Stimulated activated CD4-positive, alpha-beta T cell treated with anti-CD3 and anti-CD28 coated beads, Interleukin-4, amount 100 ng/mL, for 1 hour (primary cell): ENCODE measurements at regions not wholly inside any gene's neighbourhood (a gene's known extent, or its start where the extent isn't known, plus 50 kb on each side); places are given as distances from the start of the nearest gene placed in this dataset.
A peak's percentile ranks its signal among the peaks of the same experiment; 100 is the strongest.

Experiments
- DNase-seq: peaks from one replicate; pipeline ENCODE4 v3.0.0-alpha.2; 2020

GRCh38 chr20:1784586-1784985 is 110.6 kb upstream of the SIRPA start:
- no peak for DNase-seq

GRCh38 chr20:1783245-1783644 is 112.0 kb upstream of the SIRPA start:
- no peak for DNase-seq

GRCh38 chr20:1782181-1782580 is 113.0 kb upstream of the SIRPA start:
- DNase-seq = no peak

DNA sequence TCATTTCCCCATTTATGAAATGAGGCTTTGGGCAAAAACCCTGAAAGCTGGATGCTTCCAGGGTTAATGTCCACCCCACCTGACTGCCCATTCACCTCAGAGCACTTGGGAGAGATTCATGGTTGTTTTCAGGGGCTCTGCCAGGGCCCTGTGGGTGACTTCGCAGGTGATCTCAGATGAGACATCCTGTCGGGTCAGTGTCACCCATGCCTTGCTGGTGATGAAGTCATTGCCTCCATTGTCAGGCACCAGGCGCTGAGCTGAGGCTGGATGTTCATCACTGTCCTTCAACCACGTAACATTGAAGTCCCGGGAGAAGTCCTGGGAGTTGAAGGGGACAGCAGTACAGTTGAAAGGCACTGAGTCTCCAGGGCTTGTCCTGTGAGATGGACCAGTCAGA is 115.6 kb upstream of the SIRPA start:
- no peak for DNase-seq

DNA sequence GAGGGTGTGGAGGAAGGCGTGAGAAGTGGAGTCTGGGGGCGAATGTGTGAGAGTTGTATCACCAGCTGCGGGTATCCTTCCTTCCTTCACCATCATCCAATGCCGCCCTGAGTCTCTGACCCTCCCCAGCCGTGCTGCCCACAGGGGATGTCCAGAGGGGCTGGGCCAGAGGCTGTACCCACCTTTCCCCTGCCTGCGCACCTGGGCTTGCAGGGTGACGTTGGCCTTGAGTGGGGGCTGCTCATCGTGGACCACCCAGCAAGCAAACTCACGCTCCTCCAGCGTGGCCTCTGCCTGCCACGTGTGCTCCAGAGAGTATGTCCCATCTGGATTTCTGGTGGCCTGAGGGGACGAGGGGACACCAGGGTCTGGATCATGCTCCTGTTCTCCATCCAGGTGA is 116.9 kb upstream of the SIRPA start:
- no peak for DNase-seq

GRCh38 chr20:1777476-1777820 is 117.8 kb upstream of the SIRPA start:
- DNase-seq = no peak

DNA sequence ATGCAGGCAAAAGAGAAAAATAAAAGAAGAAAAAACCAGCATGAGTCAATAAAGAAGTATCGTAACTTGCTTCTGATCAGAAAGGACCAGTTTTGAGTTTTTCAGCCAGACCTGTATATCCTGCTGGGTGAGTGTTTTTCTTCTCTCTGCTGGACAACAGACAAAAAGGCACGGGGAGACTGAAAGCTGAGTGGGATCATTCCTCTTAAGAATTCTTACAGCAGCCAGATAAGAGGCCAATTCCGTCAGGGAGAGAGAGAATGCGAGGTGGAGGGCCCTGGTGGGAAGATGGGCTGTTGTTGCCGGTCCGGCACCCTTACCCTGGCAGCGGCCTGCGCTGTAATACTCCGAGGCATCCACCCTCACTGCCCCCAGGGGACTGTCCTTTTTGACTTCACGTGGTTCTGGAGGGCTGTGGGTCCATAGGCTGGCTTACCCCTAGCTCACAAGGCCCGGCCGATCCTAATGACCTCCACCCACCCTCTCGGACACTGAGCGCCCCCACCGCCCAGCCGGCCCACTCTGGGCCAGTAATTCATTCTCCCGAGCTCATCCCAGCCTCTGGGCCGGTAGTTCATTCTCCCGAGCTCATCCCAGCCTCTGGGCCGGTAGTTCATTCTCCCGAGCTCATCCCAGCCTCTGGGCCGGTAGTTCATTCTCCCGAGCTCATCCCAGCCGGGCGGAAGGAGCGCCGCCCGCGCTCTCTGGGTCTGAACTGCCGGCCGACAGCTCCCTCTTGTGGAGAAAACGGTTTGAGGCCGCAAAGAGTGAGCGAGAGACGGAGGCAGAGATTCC is 118.3 kb upstream of the SIRPA start:
- peak; percentile 85 for DNase-seq

GRCh38 chr20:1775117-1775516 is 117.5 kb upstream of the SIRPG start:
- no peak for DNase-seq

GRCh38 chr20:1774479-1774878 is 116.9 kb upstream of the SIRPG start:
- DNase-seq = no peak

- DNase-seq = no peak
These were observed 116.2 kb upstream of the SIRPG start for GRCh38 chr20:1773816-1774215.

DNA sequence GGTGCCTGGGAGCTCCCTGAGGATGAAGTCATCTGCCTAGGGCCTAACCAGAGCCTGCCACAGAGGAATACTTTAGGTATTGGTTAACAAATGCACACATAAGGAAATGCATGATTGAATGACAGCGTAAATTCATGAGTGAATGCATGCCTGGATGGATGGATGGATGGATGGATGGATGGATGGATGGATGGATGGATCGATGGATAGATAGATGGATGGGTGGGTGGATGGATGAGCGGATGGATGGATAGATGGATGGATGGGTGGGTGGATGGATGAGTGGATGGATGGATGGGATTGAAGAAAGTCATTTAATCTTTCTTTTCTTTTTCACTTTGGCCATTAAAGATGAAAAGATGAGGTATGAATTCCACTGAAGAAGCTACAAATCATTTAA is 111.9 kb upstream of the SIRPG start:
- DNase-seq = no peak

- no peak for DNase-seq
These were observed 109.2 kb upstream of the SIRPG start for GRCh38 chr20:1766731-1767130.

GRCh38 chr20:1764136-1765033 is 106.8 kb upstream of the SIRPG start:
- peak; percentile 61 for DNase-seq

- DNase-seq = no peak
These were observed 104.0 kb upstream of the SIRPG start for GRCh38 chr20:1761598-1761997.

DNA sequence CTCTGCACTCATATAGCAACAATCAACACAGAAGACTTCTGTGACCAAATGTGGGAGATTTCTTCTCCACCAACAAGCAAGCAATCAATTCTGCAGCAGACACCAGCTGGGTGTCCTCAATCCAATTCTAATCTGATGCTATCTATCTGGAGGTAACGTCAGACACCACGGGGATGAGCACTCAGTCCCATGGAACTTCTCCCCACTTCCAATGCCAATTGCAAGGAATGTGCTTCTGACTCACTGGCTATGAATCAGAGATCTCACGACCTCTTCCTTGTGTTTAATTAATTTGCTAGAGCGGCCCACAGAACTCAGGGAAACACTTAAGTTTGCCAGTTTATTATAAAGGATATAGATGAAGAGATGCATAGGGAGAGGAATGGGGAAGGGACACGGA is 103.5 kb upstream of the SIRPG start:
- no peak for DNase-seq

- DNase-seq = no peak
These were observed 101.2 kb upstream of the SIRPG start for GRCh38 chr20:1758765-1759164.

GRCh38 chr20:1757606-1758512 is 100.3 kb upstream of the SIRPG start:
- no peak for DNase-seq

DNA sequence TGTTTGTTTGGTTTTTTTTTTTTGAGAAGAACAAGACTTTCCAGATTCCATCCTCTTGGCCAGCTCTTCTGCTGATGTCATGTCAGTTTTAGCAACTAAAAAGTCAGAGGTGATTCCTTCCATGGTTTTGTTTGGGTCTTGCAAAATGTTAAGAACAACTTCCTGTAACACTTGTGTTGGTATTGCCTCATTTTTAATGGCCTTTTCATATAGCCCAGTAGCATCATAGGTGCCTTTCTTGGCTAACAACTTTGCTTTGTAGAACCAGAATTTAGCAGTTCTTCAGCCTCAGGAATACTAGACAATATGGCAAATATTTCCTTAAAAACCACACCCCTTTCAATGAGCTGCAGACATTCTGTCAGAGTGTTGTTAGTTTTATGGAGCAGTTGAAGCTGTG is 99.5 kb upstream of the SIRPG start:
- no peak for DNase-seq

DNA sequence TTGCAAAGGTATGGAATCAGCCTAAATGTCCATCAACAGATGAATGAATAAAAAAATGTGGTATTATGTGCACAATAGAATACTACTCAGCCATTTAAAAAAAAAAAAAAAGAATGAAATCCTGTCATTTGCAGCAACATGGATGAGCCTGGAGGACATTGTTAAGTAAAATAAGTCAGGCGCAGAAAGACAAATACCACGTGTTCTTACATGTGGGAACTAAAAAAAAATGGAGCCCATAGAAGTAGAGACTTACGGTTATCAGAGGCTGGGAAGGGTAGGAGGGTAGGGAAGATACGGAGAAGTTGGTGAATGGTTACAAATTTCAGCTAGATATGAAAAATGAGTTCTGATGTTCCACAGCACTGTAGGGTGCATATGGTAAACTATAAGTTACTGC is 97.2 kb upstream of the SIRPG start:
- DNase-seq = no peak

GRCh38 chr20:1754306-1754705 is 96.7 kb upstream of the SIRPG start:
- DNase-seq = no peak

DNA sequence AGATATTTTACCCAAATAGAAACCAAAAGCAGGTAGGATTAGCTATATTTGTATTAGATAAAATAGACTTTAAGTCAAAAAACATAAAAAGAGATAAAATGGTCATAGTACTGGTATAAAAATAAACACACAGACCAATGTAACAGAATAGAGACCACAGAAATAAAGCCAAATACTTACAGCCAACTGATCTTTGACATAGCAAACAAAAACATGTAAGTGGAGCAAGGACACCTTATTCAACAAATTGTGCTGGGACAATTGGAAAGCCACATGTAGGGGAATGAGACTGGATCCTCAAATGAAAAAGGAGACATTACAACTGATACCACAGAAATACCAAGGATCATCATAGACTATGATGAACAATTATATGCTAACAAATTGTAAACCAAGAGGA is 94.5 kb upstream of the SIRPG start:
- no peak for DNase-seq

GRCh38 chr20:1748777-1749176 is 91.2 kb upstream of the SIRPG start:
- DNase-seq = no peak

- no peak for DNase-seq
These were observed 90.5 kb upstream of the SIRPG start for GRCh38 chr20:1747953-1748577.
